Peyer's patch (tissue), 4 donors: ENCODE measurements at regions not wholly inside any gene's neighbourhood (a gene's known extent, or its start where the extent isn't known, plus 50 kb on each side); places are given as distances from the start of the nearest gene placed in this dataset.

Experiments used
- DNase-seq, 3 donors: peaks; one replicate each; pipeline ENCODE4 v3.0.0-alpha.2; 2017 to 2019
- H3K27ac ChIP-seq, 4 donors: fragments of 200-600 bp; sonication (generic); one replicate each; pipeline ENCODE4 v1.5.1; 2016 to 2019
- H3K27me3 ChIP-seq, 2 donors: fragments of 200-600 bp; sonication (generic); one replicate each; pipeline ENCODE4 v1.5.1; 2019
- H3K36me3 ChIP-seq, 3 donors: fragments of 200-600 bp; sonication (generic); one replicate each; pipeline ENCODE4 v1.5.1; 2016 to 2019
- H3K4me1 ChIP-seq, 4 donors: fragments of 200-600 bp; sonication (generic); one replicate each; pipeline ENCODE4 v1.5.1; 2016 to 2019
- H3K4me3 ChIP-seq, 4 donors: fragments of 200-600 bp; sonication (generic); 1 replicate in 3 of 4; 2 replicates in 1 of 4; pipeline ENCODE4 v1.5.1; 2016 to 2019; ENCODE audit warnings: mild to moderate bottlenecking in 1 of 4
- H3K9me3 ChIP-seq, 4 donors: fragments of 200-600 bp; sonication (generic); one replicate each; pipeline ENCODE4 v1.5.1; 2016 to 2019; ENCODE audit warnings: mild to moderate bottlenecking in 1 of 4
- POLR2A ChIP-seq, 2 donors: fragments of 450-650 bp; IDR thresholded peaks; one replicate each; pipeline ENCODE4 v1.5.1; 2017; ENCODE audit warnings: antibody characterized with exemption in 2 of 2, mild to moderate bottlenecking in 2 of 2, moderate library complexity in 2 of 2
- TF ChIP-seq, protein P1 (sequence below), 6 experiments: fragments of 450-650 bp in 4 of 6; fragments of 200-600 bp in 2 of 6; sonication (generic) in 1 of 6; IDR thresholded peaks; one replicate each; pipeline ENCODE4 v1.5.1; 2017 to 2019; ENCODE audit warnings: antibody characterized with exemption in 6 of 6, mild to moderate bottlenecking in 3 of 6, moderate library complexity in 1 of 6

DNA sequence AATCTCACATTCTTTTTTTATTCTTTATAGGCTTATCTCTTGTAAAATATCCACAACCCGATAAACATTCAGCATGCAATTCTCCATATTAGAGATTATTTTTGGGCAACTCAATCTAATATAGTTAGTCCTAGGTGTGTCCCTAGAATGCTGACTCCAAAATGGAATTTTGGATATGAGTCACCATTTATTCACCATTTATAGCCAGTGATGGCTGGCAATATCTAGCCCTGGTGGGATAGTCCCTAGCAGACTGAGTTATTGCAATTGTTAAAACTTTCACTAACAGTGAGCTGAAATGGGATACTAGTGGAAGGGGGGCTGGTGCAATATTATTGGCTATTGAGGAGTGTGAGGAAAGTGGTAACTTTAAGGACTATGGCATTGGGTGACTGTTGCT is 401.6 kb downstream of the SLC4A3 start:
- no peaks in the 10 kb centered on the region for H3K27me3 ChIP-seq
- no peaks in the 10 kb centered on the region for H3K9me3 ChIP-seq
- H3K4me3 ChIP-seq = no peak overlapping the region
- no peak for DNase-seq
- no peaks in the 10 kb centered on the region for H3K4me1 ChIP-seq
- TF ChIP-seq, protein P1, sequence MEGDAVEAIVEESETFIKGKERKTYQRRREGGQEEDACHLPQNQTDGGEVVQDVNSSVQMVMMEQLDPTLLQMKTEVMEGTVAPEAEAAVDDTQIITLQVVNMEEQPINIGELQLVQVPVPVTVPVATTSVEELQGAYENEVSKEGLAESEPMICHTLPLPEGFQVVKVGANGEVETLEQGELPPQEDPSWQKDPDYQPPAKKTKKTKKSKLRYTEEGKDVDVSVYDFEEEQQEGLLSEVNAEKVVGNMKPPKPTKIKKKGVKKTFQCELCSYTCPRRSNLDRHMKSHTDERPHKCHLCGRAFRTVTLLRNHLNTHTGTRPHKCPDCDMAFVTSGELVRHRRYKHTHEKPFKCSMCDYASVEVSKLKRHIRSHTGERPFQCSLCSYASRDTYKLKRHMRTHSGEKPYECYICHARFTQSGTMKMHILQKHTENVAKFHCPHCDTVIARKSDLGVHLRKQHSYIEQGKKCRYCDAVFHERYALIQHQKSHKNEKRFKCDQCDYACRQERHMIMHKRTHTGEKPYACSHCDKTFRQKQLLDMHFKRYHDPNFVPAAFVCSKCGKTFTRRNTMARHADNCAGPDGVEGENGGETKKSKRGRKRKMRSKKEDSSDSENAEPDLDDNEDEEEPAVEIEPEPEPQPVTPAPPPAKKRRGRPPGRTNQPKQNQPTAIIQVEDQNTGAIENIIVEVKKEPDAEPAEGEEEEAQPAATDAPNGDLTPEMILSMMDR (IDR thresholded peaks at IDR 0.05) = no peak
- TF ChIP-seq POLR2A (IDR thresholded peaks at IDR 0.05) = no peak
- no peak overlapping the region for H3K27ac ChIP-seq
- no peaks in the 10 kb centered on the region for H3K36me3 ChIP-seq

DNA sequence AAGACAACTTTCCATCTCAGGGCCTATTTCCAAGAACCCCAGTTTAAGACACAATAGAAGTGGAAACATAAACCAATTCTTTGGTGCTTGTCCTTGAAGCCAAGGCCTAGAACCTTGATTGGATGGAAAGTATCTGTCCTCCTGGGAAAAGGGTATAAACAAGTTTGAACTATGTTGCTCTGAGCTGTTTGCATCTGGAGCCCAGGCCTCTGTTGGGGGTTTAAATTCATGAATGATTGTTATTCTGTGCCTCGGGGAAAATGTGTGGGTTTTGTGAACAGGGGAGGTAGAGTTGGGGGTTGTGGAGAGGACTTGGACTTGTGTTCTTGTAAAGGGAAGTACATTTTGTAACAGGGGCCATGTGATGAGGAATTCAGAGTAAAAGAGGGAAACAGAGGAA is 406.1 kb downstream of the SLC4A3 start:
- Histone ChIP-seq H3K27ac (no peak overlapping the region), H3K27me3 (no peaks in the 10 kb centered on the region), H3K36me3 (no peaks in the 10 kb centered on the region), H3K4me1 (no peaks in the 10 kb centered on the region), H3K4me3 (no peak overlapping the region), H3K9me3 (no peaks in the 10 kb centered on the region)
- TF ChIP-seq, protein P1 (IDR thresholded peaks at IDR 0.05) = no peak
- no peak for TF ChIP-seq POLR2A (IDR thresholded peaks at IDR 0.05)
- no peak for DNase-seq

DNA sequence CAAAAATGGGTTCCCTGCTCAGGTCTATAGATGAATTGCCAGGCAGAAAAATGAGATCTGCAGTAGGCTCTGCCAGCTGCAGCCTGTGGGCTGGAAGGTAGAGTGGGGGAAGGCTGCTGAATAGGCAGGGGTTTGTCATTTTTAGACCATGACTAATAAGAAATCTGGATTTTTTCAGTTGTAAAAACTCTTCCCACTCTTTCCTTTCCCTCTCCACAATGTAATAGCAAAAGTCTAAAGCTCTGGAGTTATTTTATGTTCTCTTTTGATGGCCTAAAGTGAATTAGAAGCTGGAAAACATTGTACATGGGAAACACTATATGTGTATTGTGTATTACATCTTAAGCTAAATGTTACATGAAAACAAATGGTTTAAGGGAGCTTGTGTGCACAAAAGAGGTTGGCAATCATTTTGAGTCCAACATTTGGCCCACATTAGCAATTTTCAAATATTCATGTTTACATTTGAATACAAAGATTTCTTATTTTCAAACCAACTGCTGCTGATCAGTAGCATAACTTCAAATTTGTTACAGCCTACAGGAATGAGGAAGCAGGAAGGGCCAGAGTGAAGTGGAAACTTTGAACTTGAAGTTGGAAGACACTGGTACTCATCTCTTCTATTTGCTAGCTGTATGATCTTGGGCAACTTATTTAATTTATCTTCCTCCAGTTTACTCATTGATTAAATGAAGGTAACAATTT is 407.1 kb downstream of the SLC4A3 start:
- DNase-seq = no peak
- H3K36me3 ChIP-seq = no peaks in the 10 kb centered on the region
- no peaks in the 10 kb centered on the region for H3K4me1 ChIP-seq
- no peak overlapping the region for H3K4me3 ChIP-seq
- no peaks in the 10 kb centered on the region for H3K27me3 ChIP-seq
- no peaks in the 10 kb centered on the region for H3K9me3 ChIP-seq
- no peak overlapping the region for H3K27ac ChIP-seq
- TF ChIP-seq, protein P1 (IDR thresholded peaks at IDR 0.05) = no peak
- no peak for TF ChIP-seq POLR2A (IDR thresholded peaks at IDR 0.05)

DNA sequence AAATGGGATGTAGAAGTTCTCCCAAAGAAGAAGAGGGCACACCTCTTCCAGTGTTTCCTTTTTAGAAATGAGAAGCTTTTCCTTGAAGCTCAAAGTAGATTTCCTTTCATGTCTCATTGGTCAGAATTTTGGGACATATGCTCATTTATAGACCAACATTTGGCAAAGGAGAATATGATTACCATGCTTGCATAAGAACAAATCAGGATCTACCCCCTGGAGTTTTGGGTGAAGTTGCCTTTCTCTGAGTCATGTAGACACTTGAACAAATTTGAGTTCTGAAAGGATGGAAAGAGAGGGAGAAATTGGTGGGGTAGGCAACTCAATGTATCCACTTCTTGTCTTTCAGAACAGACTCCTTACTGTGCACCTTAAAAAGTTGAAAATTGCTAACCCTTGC is 409.0 kb downstream of the SLC4A3 start:
- TF ChIP-seq, protein P1 (IDR thresholded peaks at IDR 0.05) = no peak
- no peak for TF ChIP-seq POLR2A (IDR thresholded peaks at IDR 0.05)
- Histone ChIP-seq H3K4me3 (no peak overlapping the region), H3K27me3 (no peaks in the 10 kb centered on the region), H3K9me3 (no peaks in the 10 kb centered on the region), H3K36me3 (no peaks in the 10 kb centered on the region), H3K27ac (no peak overlapping the region), H3K4me1 (no peaks in the 10 kb centered on the region)
- no peak for DNase-seq

DNA sequence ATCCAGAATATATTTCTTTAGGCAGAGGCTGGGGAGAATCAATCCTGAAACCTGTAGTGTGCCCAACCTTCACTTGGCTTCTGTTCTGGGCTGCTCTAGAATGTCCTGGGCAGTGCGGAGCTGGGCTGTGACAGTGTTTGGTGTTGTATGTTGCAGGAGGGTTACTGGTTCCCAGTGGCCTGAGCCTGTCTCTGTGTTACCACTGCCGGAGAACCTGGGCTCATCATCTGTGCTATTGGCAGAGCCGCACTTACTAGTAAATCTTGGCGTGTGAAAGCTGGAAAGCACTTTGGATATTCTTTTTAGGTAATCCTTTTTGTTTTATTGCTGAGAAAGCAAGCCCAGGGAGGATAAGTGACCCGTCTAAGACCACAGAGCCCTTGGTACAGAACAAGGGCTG is 412.9 kb downstream of the SLC4A3 start:
- Histone ChIP-seq H3K27me3 (no peaks in the 10 kb centered on the region), H3K36me3 (no peaks in the 10 kb centered on the region), H3K27ac (no peak overlapping the region), H3K9me3 (no peaks in the 10 kb centered on the region), H3K4me1 (no peaks in the 10 kb centered on the region), H3K4me3 (no peak overlapping the region)
- DNase-seq = no peak
- TF ChIP-seq, protein P1 (IDR thresholded peaks at IDR 0.05) = no peak
- TF ChIP-seq POLR2A (IDR thresholded peaks at IDR 0.05) = no peak

DNA sequence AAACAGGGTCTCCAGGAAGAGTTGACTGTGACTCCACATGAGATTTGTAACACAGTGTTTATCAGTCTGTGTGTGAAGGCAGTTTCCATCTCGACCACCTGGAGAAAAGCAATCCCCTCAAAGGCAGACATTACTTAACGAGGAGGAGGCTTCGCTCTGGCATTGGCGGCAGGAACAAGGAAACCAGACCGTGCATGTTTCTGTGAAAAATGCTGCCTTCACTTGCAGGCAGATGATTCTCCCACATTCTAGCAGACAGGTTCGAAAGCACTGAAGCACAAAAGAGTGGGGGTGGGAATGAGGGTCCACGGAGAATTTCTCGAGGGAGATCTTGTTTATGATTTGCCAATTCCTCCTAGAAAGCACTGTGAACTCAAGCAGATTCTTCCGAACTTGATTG is 414.0 kb downstream of the SLC4A3 start:
- Histone ChIP-seq H3K4me3 (no peak overlapping the region), H3K27me3 (no peaks in the 10 kb centered on the region), H3K9me3 (no peaks in the 10 kb centered on the region), H3K27ac (no peak overlapping the region), H3K4me1 (no peaks in the 10 kb centered on the region), H3K36me3 (no peaks in the 10 kb centered on the region)
- TF ChIP-seq, protein P1 (IDR thresholded peaks at IDR 0.05) = no peak
- no peak for TF ChIP-seq POLR2A (IDR thresholded peaks at IDR 0.05)
- DNase-seq = no peak
